Mesendoderm (in vitro differentiated cells): ENCODE measurements at regions not wholly inside any gene's neighbourhood (a gene's known extent, or its start where the extent isn't known, plus 50 kb on each side); places are given as distances from the start of the nearest gene placed in this dataset.

Experiments used
- DNase-seq: peaks from one replicate; pipeline ENCODE4 v3.0.0; 2013
- H2AK5ac ChIP-seq: 2 replicates; pipeline ENCODE4 v1.6.1; 2013; ENCODE audit warnings: low read length, inconsistent platforms
- H2BK120ac ChIP-seq: 2 replicates; pipeline ENCODE4 v1.6.1; 2013; ENCODE audit warnings: low read depth, mild to moderate bottlenecking, low read length, moderate library complexity, mixed read lengths
- H2BK15ac ChIP-seq: replicated peaks from 2 replicates; pipeline ENCODE4 v1.6.1; 2013; ENCODE audit warnings: low read depth, mild to moderate bottlenecking, moderate library complexity
- H2BK5ac ChIP-seq: 2 replicates; pipeline ENCODE4 v1.6.1; 2013; ENCODE audit warnings: low read length, inconsistent platforms
- H3K18ac ChIP-seq: 2 replicates; pipeline ENCODE4 v1.6.1; 2013; ENCODE audit warnings: mild to moderate bottlenecking, low read length, mixed read lengths
- H3K23ac ChIP-seq: one replicate; pipeline ENCODE4 v1.6.1; 2013; ENCODE audit warnings: low read length
- H3K27ac ChIP-seq: 2 replicates; pipeline ENCODE4 v1.5.1; 2013; ENCODE audit warnings: low read depth, mild to moderate bottlenecking, inconsistent platforms, low read length, moderate library complexity
- H3K27me3 ChIP-seq: 2 replicates; pipeline ENCODE4 v1.6.1; 2013; ENCODE audit warnings: low read length, control low read depth, mild to moderate bottlenecking, inconsistent platforms; ENCODE audit not compliant: insufficient read depth, poor library complexity
- H3K36me3 ChIP-seq: 2 replicates; pipeline ENCODE4 v1.6.1; 2013; ENCODE audit warnings: low read length, inconsistent platforms; ENCODE audit not compliant: control insufficient read depth, insufficient read depth
- H3K4ac ChIP-seq: one replicate; pipeline ENCODE4 v1.6.1; 2013; ENCODE audit warnings: low read depth, mild to moderate bottlenecking, low read length, moderate library complexity
- H3K4me1 ChIP-seq: 2 replicates; pipeline ENCODE4 v1.6.1; 2013; ENCODE audit warnings: low read depth, low read length, inconsistent platforms; ENCODE audit not compliant: control insufficient read depth
- H3K4me2 ChIP-seq: 2 replicates; pipeline ENCODE4 v1.6.1; 2013; ENCODE audit warnings: low read length
- H3K4me3 ChIP-seq: 2 replicates; pipeline ENCODE4 v1.5.1; 2013; ENCODE audit warnings: mild to moderate bottlenecking, low read length
- H3K56ac ChIP-seq: one replicate; pipeline ENCODE4 v1.6.1; 2013; ENCODE audit warnings: low read length
- H3K79me1 ChIP-seq: 2 replicates; pipeline ENCODE4 v1.6.1; 2013; ENCODE audit warnings: low read length, inconsistent platforms
- H3K79me2 ChIP-seq: 2 replicates; pipeline ENCODE4 v1.6.1; 2013; ENCODE audit warnings: mild to moderate bottlenecking, low read length; ENCODE audit not compliant: control insufficient read depth, insufficient read depth
- H3K9ac ChIP-seq: 2 replicates; pipeline ENCODE4 v1.6.1; 2013; ENCODE audit warnings: low read length, inconsistent platforms
- H4K5ac ChIP-seq: one replicate; pipeline ENCODE4 v1.6.1; 2013; ENCODE audit warnings: low read length
- H4K8ac ChIP-seq: one replicate; pipeline ENCODE4 v1.6.1; 2013; ENCODE audit warnings: low read depth, mild to moderate bottlenecking, control low read depth, low read length, moderate library complexity
- WGBS: extraction: QIAGEN DNeasy Blood & Tissue Kit; methylation state at CpG from one replicate; pipeline ENCODE4 v1.1.7; 2013; ENCODE audit warnings: low lambda C conversion rate, missing lambda C conversion rate; ENCODE audit not compliant: insufficient coverage; ENCODE audit errors: extremely low coverage; 5-methylcytosine and 5-hydroxymethylcytosine counted together

DNA sequence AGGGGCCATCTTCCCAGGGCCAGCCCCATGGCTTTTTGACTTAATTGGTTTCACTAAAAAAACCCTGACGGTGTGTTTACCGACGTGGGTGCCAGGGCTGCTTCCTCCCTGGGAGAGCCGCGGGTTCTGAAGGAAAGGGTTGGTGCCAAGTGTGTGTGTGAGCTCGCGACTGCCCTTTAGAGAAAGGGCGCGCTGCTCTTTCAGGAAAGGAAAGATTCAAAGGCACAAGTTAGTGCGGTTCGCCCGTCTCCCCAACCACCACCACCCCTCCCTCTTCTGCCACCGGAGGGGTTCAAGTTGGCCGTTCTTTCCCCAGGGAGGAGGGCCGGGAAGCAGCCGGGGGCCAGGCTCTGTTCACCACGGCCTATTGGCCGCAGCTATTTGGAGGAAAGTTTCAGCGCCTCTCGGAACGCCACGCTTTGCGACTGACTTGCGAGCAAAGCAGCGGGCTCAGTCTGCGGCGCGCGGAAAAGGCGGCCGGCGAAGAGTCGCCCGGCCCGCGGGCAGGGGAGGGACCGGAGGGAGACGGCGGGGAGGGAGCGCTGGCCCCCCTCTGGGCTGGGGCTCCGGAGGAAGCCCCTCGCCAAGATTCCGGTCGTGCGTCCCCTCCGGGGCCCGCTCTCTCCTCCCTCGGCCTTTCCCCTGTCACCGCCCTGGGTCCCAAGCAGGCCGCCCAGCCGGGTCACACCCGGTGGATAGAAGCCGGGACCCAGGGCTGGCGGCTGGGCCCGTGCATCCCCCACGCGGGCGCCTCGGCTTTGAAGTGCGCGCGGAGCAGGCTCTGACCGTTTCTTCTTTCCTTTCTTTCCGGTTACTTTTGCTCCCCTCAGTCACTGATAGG, 165.9 kb upstream of the PPP1R3A start:
- Histone ChIP-seq H2BK120ac (no peak overlapping the region), H3K79me1 (no peaks in the 10 kb centered on the region), H3K4me2 (peak overlapping the region; percentile 98), H4K5ac (no peak overlapping the region), H3K4ac (no peak overlapping the region), H3K9ac (peak overlapping the region; percentile 79), H3K56ac (peak overlapping the region; percentile 91), H2AK5ac (no peak overlapping the region), H3K27ac (peak overlapping the region; percentile 71), H3K27me3 (peaks cover 28% of the 10 kb centered on the region), H3K4me1 (peaks cover 2% of the 10 kb centered on the region), H2BK5ac (no peak overlapping the region), H3K36me3 (no peaks in the 10 kb centered on the region), H4K8ac (peak overlapping the region; percentile 42), H3K79me2 (no peaks in the 10 kb centered on the region), H2BK15ac (no peak overlapping the region), H3K4me3 (peak overlapping the region; percentile 60), H3K23ac (peak overlapping the region; percentile 54), H3K18ac (peak overlapping the region; percentile 69)
- WGBS, result no CpG with 5 or more reads among the region's 64 CpGs
- peak; percentile 69 for DNase-seq

DNA sequence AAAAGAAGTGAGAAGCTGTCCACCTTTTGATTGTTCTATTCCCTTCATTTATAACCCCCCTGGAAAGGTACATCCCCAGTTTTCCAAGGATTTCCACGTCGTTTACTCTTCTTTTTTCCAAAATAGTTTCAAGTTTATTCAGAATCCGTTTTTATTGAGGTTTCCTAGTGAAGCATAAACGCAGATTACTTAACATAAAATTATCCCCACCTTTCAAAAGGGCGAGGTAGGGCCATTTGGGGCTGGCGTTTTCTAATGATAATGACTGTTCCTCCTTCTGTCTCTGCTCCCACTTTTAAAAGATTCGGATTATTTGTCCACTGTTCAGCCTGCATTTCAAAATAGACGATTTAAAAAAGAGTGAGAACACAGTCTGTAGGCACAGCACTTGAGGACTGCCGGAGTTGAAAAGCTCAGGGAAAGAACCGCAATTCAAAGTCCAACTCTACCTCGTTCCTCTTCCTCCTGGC, 165.2 kb upstream of the PPP1R3A start:
- peak overlapping the region; percentile 98 for H3K4me2 ChIP-seq
- H3K23ac ChIP-seq, result no peak overlapping the region
- H4K8ac ChIP-seq, result no peak overlapping the region
- no peak overlapping the region for H3K4me3 ChIP-seq
- no peak overlapping the region for H2BK15ac ChIP-seq
- no peak overlapping the region for H3K27ac ChIP-seq
- H3K9ac ChIP-seq, result peak overlapping the region; percentile 79
- H3K79me2 ChIP-seq, result no peaks in the 10 kb centered on the region
- H3K27me3 ChIP-seq, result peaks cover 28% of the 10 kb centered on the region
- H2BK120ac ChIP-seq, result no peak overlapping the region
- peaks cover 2% of the 10 kb centered on the region for H3K4me1 ChIP-seq
- no peak overlapping the region for H2BK5ac ChIP-seq
- H3K36me3 ChIP-seq, result no peaks in the 10 kb centered on the region
- H4K5ac ChIP-seq, result no peak overlapping the region
- H3K18ac ChIP-seq, result no peak overlapping the region
- H3K79me1 ChIP-seq, result no peaks in the 10 kb centered on the region
- WGBS, result no CpG with 5 or more reads among the region's 11 CpGs
- peak overlapping the region; percentile 91 for H3K56ac ChIP-seq
- DNase-seq, result no peak
- H3K4ac ChIP-seq, result no peak overlapping the region
- H2AK5ac ChIP-seq, result no peak overlapping the region

GRCh38 chr7:114083166-114084001, 164.6 kb upstream of the PPP1R3A start:
- Histone ChIP-seq H3K56ac (peak overlapping the region; percentile 52), H3K79me1 (no peaks in the 10 kb centered on the region), H3K18ac (no peak overlapping the region), H4K8ac (no peak overlapping the region), H3K36me3 (no peaks in the 10 kb centered on the region), H2BK15ac (no peak overlapping the region), H3K27ac (no peak overlapping the region), H3K4me2 (peak overlapping the region; percentile 28), H2BK120ac (no peak overlapping the region), H3K23ac (no peak overlapping the region), H3K79me2 (no peaks in the 10 kb centered on the region), H3K4me3 (no peak overlapping the region), H2AK5ac (no peak overlapping the region), H3K27me3 (peaks cover 27% of the 10 kb centered on the region), H3K4ac (no peak overlapping the region), H2BK5ac (no peak overlapping the region), H3K4me1 (peaks cover 2% of the 10 kb centered on the region), H3K9ac (peak overlapping the region; percentile 7), H4K5ac (no peak overlapping the region)
- no CpG with 5 or more reads among the region's 45 CpGs for WGBS
- DNase-seq, result peak; percentile 43

- Histone ChIP-seq H4K5ac (no peak overlapping the region), H2BK5ac (no peak overlapping the region), H3K56ac (peak overlapping the region; percentile 52), H3K27ac (no peak overlapping the region), H3K4me2 (peak overlapping the region; percentile 28), H2AK5ac (no peak overlapping the region), H3K23ac (no peak overlapping the region), H3K79me2 (no peaks in the 10 kb centered on the region), H3K9ac (peak overlapping the region; percentile 7), H3K4me1 (no peaks in the 10 kb centered on the region), H2BK15ac (no peak overlapping the region), H4K8ac (no peak overlapping the region), H3K79me1 (no peaks in the 10 kb centered on the region), H3K18ac (no peak overlapping the region), H3K4ac (no peak overlapping the region), H3K36me3 (no peaks in the 10 kb centered on the region), H2BK120ac (no peak overlapping the region), H3K4me3 (no peak overlapping the region), H3K27me3 (peaks cover 22% of the 10 kb centered on the region)
- WGBS, result no CpG with 5 or more reads among the region's 30 CpGs
- peak; percentile 37 for DNase-seq
Measured at GRCh38 chr7:114082642-114083165, 163.9 kb upstream of the PPP1R3A start.

DNA sequence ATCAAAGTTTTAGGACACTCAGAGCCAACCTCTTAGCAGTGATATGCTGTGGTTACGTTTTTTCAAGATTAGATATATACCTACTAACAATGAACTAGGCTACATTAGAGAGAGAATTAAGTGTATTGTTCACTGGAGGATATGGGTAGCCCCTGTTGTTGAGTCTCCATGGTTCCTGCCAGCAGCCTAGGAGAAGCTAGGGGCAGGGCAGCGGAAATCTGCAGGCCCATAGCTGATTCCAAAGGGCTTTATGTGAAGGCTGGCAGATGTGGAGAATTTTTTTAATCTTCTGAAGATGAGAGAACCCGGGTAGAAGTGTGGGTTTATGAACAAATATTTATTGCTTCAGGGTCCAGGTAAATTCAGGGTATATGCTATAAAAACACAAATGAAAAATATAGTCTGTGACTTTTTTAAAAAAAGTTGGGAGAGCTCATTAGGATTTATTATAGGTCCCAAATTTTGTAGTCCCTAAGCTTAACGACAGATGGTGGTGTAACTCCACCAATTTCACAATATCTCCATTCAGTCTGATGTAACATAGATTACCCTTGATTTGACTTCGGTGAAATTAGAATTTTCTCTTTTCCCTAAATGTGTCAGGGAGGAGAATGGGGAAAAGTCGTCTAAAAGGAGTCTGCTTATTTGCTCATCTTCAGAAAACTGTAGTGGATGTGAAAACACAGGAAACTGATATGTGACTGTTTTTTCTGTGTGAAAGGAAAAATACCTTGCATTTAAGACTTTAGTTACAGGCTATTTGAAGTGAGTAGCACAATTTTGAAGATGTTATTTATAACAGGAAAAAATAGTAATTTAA, 163.0 kb upstream of the PPP1R3A start:
- H3K36me3 ChIP-seq, result no peaks in the 10 kb centered on the region
- H3K4me1 ChIP-seq, result no peaks in the 10 kb centered on the region
- H3K4me2 ChIP-seq, result no peak overlapping the region
- H3K4ac ChIP-seq, result no peak overlapping the region
- no peak overlapping the region for H2BK120ac ChIP-seq
- H4K8ac ChIP-seq, result no peak overlapping the region
- H3K9ac ChIP-seq, result no peak overlapping the region
- no peaks in the 10 kb centered on the region for H3K79me2 ChIP-seq
- WGBS, result no CpG with 5 or more reads among the region's 6 CpGs
- H3K27me3 ChIP-seq, result peaks cover 16% of the 10 kb centered on the region
- H2AK5ac ChIP-seq, result no peak overlapping the region
- no peak overlapping the region for H4K5ac ChIP-seq
- H3K79me1 ChIP-seq, result no peaks in the 10 kb centered on the region
- no peak overlapping the region for H3K27ac ChIP-seq
- H3K23ac ChIP-seq, result no peak overlapping the region
- no peak overlapping the region for H2BK5ac ChIP-seq
- DNase-seq, result peak; percentile 69
- H3K56ac ChIP-seq, result no peak overlapping the region
- no peak overlapping the region for H2BK15ac ChIP-seq
- no peak overlapping the region for H3K18ac ChIP-seq
- H3K4me3 ChIP-seq, result no peak overlapping the region
